ENCODE measurements at regions not wholly inside any gene's neighbourhood (a gene's known extent, or its start where the extent isn't known, plus 50 kb on each side); places are given as distances from the start of the nearest gene placed in this dataset.
A peak's percentile ranks its signal among the peaks of the same experiment; 100 is the strongest.

DNA sequence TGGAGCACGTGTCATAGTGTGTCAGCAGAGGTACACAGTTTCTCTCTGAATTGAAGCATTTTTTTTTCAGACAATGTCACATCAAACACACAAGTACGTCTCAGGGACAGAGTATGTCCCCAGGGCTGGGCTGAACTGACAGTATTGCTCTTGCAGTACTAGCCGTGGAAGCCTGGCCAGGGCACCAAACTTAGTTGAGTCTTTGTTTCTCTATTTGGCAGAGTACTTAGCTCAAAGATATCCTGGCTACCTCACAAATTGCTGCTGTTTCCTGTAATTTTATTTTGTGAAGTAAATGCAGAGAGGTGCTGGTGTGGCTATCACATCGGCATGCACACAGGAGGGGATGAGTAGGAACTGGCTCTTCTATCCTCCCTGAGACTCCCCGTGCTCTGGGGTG is 691.6 kb upstream of the HS6ST1 start:
- H3K27me3 ChIP-seq (ENCODE audit: insufficient read depth, poor library complexity, severe bottlenecking), result no peaks in the 10 kb centered on the region
- no peak overlapping the region for H3K27ac ChIP-seq (replicated peaks)
- DNase-seq (ENCODE audit: low read depth in 1 of 2, low spot score in 1 of 2), result no peak
- H3K4me3 ChIP-seq (replicated peaks; ENCODE audit: insufficient read depth, low read length), result no peak overlapping the region
- TF ChIP-seq POLR2AphosphoS5 (IDR thresholded peaks at IDR 0.05; ENCODE audit: low read depth) (no peak), GABPA (IDR thresholded peaks at IDR 0.05; ENCODE audit: low read depth) (no peak), SPI1 (IDR thresholded peaks at IDR 0.05; ENCODE audit: borderline replicate concordance, low read depth) (no peak), CTCF (IDR thresholded peaks at IDR 0.05; ENCODE audit: insufficient read depth, low read length) (no peak)
- TF ChIP-seq, protein P1, sequence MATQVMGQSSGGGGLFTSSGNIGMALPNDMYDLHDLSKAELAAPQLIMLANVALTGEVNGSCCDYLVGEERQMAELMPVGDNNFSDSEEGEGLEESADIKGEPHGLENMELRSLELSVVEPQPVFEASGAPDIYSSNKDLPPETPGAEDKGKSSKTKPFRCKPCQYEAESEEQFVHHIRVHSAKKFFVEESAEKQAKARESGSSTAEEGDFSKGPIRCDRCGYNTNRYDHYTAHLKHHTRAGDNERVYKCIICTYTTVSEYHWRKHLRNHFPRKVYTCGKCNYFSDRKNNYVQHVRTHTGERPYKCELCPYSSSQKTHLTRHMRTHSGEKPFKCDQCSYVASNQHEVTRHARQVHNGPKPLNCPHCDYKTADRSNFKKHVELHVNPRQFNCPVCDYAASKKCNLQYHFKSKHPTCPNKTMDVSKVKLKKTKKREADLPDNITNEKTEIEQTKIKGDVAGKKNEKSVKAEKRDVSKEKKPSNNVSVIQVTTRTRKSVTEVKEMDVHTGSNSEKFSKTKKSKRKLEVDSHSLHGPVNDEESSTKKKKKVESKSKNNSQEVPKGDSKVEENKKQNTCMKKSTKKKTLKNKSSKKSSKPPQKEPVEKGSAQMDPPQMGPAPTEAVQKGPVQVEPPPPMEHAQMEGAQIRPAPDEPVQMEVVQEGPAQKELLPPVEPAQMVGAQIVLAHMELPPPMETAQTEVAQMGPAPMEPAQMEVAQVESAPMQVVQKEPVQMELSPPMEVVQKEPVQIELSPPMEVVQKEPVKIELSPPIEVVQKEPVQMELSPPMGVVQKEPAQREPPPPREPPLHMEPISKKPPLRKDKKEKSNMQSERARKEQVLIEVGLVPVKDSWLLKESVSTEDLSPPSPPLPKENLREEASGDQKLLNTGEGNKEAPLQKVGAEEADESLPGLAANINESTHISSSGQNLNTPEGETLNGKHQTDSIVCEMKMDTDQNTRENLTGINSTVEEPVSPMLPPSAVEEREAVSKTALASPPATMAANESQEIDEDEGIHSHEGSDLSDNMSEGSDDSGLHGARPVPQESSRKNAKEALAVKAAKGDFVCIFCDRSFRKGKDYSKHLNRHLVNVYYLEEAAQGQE (IDR thresholded peaks at IDR 0.05; ENCODE audit: insufficient replicate concordance, low read depth), result no peak

GRCh38 chr2:129011466-129012061 is 692.9 kb upstream of the HS6ST1 start:
- TF ChIP-seq CTCF (IDR thresholded peaks at IDR 0.05; ENCODE audit: insufficient read depth, low read length), result no peak
- TF ChIP-seq SPI1 (IDR thresholded peaks at IDR 0.05; ENCODE audit: borderline replicate concordance, low read depth), result no peak
- TF ChIP-seq POLR2AphosphoS5 (IDR thresholded peaks at IDR 0.05; ENCODE audit: low read depth), result no peak
- TF ChIP-seq, protein P1 (IDR thresholded peaks at IDR 0.05; ENCODE audit: insufficient replicate concordance, low read depth), result no peak
- no peak for TF ChIP-seq GABPA (IDR thresholded peaks at IDR 0.05; ENCODE audit: low read depth)
- Histone ChIP-seq H3K27ac (replicated peaks) (no peak overlapping the region), H3K27me3 (ENCODE audit: insufficient read depth, poor library complexity, severe bottlenecking) (no peaks in the 10 kb centered on the region), H3K4me3 (replicated peaks; ENCODE audit: insufficient read depth, low read length) (no peak overlapping the region)
- DNase-seq (ENCODE audit: low read depth in 1 of 2, low spot score in 1 of 2), result peak in 1 of 2 experiments; percentile 52

GRCh38 chr2:129014432-129014831 is 695.8 kb upstream of the HS6ST1 start:
- DNase-seq (ENCODE audit: low read depth in 1 of 2, low spot score in 1 of 2), result no peak
- Histone ChIP-seq H3K4me3 (replicated peaks; ENCODE audit: insufficient read depth, low read length) (no peak overlapping the region), H3K27ac (replicated peaks) (no peak overlapping the region), H3K27me3 (ENCODE audit: insufficient read depth, poor library complexity, severe bottlenecking) (no peaks in the 10 kb centered on the region)
- TF ChIP-seq POLR2AphosphoS5 (IDR thresholded peaks at IDR 0.05; ENCODE audit: low read depth) (no peak), SPI1 (IDR thresholded peaks at IDR 0.05; ENCODE audit: borderline replicate concordance, low read depth) (no peak), GABPA (IDR thresholded peaks at IDR 0.05; ENCODE audit: low read depth) (no peak), CTCF (IDR thresholded peaks at IDR 0.05; ENCODE audit: insufficient read depth, low read length) (no peak)
- TF ChIP-seq, protein P1 (IDR thresholded peaks at IDR 0.05; ENCODE audit: insufficient replicate concordance, low read depth), result no peak

Data from HL-60 (cell line).